ENCODE measurements at regions not wholly inside any gene's neighbourhood (a gene's known extent, or its start where the extent isn't known, plus 50 kb on each side); places are given as distances from the start of the nearest gene placed in this dataset.
A peak's percentile ranks its signal among the peaks of the same experiment; 100 is the strongest.
"Not testable (repeated sequence)": the region's sequence is repeated elsewhere in the genome, so short reads cannot be mapped to it uniquely, and the experiment has no call there.

GRCh38 chr18:52063923-52064322 lies 276.1 kb upstream of the DCC start:
- DNase-seq (ENCODE audit: low spot score) = no peak

- DNase-seq (ENCODE audit: low spot score) = no peak
These were observed 270.8 kb upstream of the DCC start for GRCh38 chr18:52069201-52069600.

GRCh38 chr18:52070291-52070756 lies 269.7 kb upstream of the DCC start:
- DNase-seq (ENCODE audit: low spot score) = peak; percentile 27

- DNase-seq (ENCODE audit: low spot score) = no peak
These were observed 262.6 kb upstream of the DCC start for GRCh38 chr18:52077251-52077983.

GRCh38 chr18:52082246-52082645 lies 257.8 kb upstream of the DCC start:
- DNase-seq (ENCODE audit: low spot score) = no peak

- DNase-seq (ENCODE audit: low spot score) = no peak
These were observed 252.9 kb upstream of the DCC start for GRCh38 chr18:52087140-52087539.

GRCh38 chr18:52090005-52090404 lies 250.0 kb upstream of the DCC start:
- no peak for DNase-seq (ENCODE audit: low spot score)

GRCh38 chr18:52093171-52093570 lies 246.8 kb upstream of the DCC start:
- DNase-seq (ENCODE audit: low spot score) = no peak

- no peak for DNase-seq (ENCODE audit: low spot score)
These were observed 221.3 kb upstream of the DCC start for GRCh38 chr18:52118684-52119083.

GRCh38 chr18:52130624-52131301 lies 209.2 kb upstream of the DCC start:
- DNase-seq (ENCODE audit: low spot score) = peak; percentile 20

GRCh38 chr18:52131845-52132244 lies 208.2 kb upstream of the DCC start:
- DNase-seq (ENCODE audit: low spot score) = no peak

GRCh38 chr18:52136532-52136931 lies 203.5 kb upstream of the DCC start:
- DNase-seq (ENCODE audit: low spot score) = no peak

- DNase-seq (ENCODE audit: low spot score) = no peak
These were observed 199.0 kb upstream of the DCC start for GRCh38 chr18:52140986-52141385.

- peak; percentile 6 for DNase-seq (ENCODE audit: low spot score)
These were observed 189.9 kb upstream of the DCC start for GRCh38 chr18:52150050-52150449.

GRCh38 chr18:52152036-52152435 lies 188.0 kb upstream of the DCC start:
- peak; percentile 62 for DNase-seq (ENCODE audit: low spot score)

GRCh38 chr18:52156166-52156565 lies 183.8 kb upstream of the DCC start:
- no peak for DNase-seq (ENCODE audit: low spot score)

GRCh38 chr18:52160636-52161035 lies 179.4 kb upstream of the DCC start:
- peak; percentile 89 for DNase-seq (ENCODE audit: low spot score)

GRCh38 chr18:52163478-52163877 lies 176.5 kb upstream of the DCC start:
- no peak for DNase-seq (ENCODE audit: low spot score)

GRCh38 chr18:52168131-52168530 lies 171.9 kb upstream of the DCC start:
- not testable (repeated sequence) for DNase-seq (ENCODE audit: low spot score)

- DNase-seq (ENCODE audit: low spot score) = no peak
These were observed 165.8 kb upstream of the DCC start for GRCh38 chr18:52174220-52174619.

GRCh38 chr18:52175406-52175805 lies 164.6 kb upstream of the DCC start:
- DNase-seq (ENCODE audit: low spot score) = no peak

GRCh38 chr18:52183107-52183506 lies 156.9 kb upstream of the DCC start:
- no peak for DNase-seq (ENCODE audit: low spot score)

GRCh38 chr18:52190195-52190594 lies 149.8 kb upstream of the DCC start:
- DNase-seq (ENCODE audit: low spot score) = no peak

GRCh38 chr18:52190631-52191030 lies 149.4 kb upstream of the DCC start:
- no peak for DNase-seq (ENCODE audit: low spot score)
